ENCODE measurements at regions not wholly inside any gene's neighbourhood (a gene's known extent, or its start where the extent isn't known, plus 50 kb on each side); places are given as distances from the start of the nearest gene placed in this dataset.

DNA sequence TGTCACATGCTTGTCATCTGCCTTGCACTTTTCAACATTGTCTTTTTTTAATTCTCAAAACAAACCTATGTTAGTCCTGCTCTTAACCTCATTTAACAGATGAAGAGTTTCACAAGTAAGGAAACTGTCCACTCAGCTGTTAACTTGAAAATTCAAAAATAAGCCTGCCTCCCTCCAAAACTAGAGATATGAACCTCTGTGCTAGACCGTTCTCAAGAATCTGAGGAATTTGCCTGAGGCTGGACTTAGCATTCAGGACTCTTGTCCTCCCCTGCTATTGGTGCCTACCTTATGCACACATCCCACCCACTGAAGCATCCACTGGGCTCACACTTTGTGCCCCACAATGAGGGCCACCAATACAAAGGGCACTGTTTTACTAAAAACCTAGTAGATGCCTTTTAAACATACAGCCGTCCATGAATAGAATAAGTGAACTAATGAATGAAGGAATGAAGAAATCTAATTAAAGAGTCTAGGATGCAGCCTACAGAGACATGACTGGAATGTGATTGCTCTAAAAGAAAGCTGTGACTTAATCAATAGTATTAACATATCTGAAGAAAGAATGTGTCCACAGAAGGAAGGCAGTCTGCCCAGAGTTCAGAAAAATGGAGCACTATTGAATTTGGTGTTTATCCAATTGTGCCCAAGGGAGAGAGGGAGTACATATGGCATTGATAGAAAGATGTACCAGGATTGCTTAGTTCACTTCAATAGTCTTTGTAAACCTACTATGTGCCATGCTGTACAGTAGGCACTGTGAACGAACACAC, 238.5 kb downstream of the SPTSSA start:
- no peaks in the 10 kb centered on the region for H3K9me3 Mint-ChIP-seq (ENCODE audit: low read depth)
- H3K4me1 Mint-ChIP-seq = peaks cover 13% of the 10 kb centered on the region
- H3K27ac Mint-ChIP-seq = no peak overlapping the region
- ChIA-PET CTCF (no interaction called here), POLR2A (no interaction called here)
- no peaks in the 10 kb centered on the region for H3K36me3 Mint-ChIP-seq (ENCODE audit: low read depth)
- intact Hi-C loops (cut with DNase I, micrococcal nuclease) = no loop called here
- no peak for ATAC-seq
- H3K4me3 Mint-ChIP-seq = no peak overlapping the region
- DNase-seq = no peak
- peaks cover 12% of the 10 kb centered on the region for H3K27me3 Mint-ChIP-seq

DNA sequence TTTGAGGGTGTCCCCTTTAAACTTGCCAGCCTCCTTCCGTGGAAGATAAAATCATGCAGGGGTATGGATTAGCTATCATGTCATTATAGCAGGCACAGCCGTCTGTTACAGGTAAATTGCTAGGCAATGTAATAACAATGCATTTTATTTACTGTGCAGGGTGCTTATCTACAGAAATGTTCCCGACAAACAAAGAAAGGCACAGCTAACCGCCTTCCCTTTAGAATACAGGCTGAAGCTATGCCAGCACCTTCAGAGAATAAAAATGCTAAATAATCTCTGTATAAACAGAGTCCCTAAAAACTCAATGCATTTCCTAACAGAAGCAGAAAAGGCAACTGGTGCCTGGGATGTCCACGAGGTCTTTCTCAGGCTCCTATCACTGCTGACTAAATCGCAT, 239.2 kb downstream of the SPTSSA start:
- H3K36me3 Mint-ChIP-seq (ENCODE audit: low read depth) = no peaks in the 10 kb centered on the region
- no peak overlapping the region for H3K4me3 Mint-ChIP-seq
- POLR2A ChIA-PET = no interaction called here
- intact Hi-C loops (cut with DNase I, micrococcal nuclease) = no loop called here
- CTCF ChIA-PET = interaction anchor here (1.0 to 1.4 kb wide), 3 partner anchors 10 to 370 kb away, joined by 3 read pairs; no protein-coding TSS in a partner anchor
- no peak for DNase-seq
- ATAC-seq = no peak
- H3K9me3 Mint-ChIP-seq (ENCODE audit: low read depth) = no peaks in the 10 kb centered on the region
- H3K27ac Mint-ChIP-seq = no peak overlapping the region
- peaks cover 12% of the 10 kb centered on the region for H3K27me3 Mint-ChIP-seq
- peaks cover 11% of the 10 kb centered on the region for H3K4me1 Mint-ChIP-seq

DNA sequence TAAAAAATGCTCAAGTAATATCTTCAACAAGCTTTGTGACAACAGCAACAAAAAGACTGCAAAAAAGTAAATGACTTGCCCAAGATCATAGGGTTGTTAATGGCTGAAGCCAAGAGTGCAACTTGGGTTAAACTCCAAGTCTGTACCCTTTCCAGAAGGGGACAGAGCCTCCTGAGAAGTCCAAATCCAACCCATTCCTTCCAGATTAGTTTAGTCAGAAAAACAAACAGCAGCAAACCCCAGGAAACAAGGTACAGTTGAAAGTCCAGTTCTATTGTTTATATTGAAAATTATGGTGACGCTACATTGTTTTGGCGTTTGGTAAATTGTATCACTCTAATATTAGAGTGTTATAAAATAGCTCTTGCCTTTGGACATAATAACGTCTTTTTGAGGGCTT, 239.9 kb downstream of the SPTSSA start:
- peaks cover 4% of the 10 kb centered on the region for H3K27me3 Mint-ChIP-seq
- POLR2A ChIA-PET = no interaction called here
- no peaks in the 10 kb centered on the region for H3K9me3 Mint-ChIP-seq (ENCODE audit: low read depth)
- DNase-seq (no peak), ATAC-seq (no peak)
- CTCF ChIA-PET = interaction anchor here (0.6 to 1.4 kb wide), 6 partner anchors 9 to 1644 kb away, joined by 3 to 4 read pairs (median 3); no protein-coding TSS in a partner anchor
- no peak overlapping the region for H3K4me3 Mint-ChIP-seq
- peaks cover 7% of the 10 kb centered on the region for H3K4me1 Mint-ChIP-seq
- H3K36me3 Mint-ChIP-seq (ENCODE audit: low read depth) = no peaks in the 10 kb centered on the region
- intact Hi-C loops (cut with DNase I, micrococcal nuclease) = no loop called here
- H3K27ac Mint-ChIP-seq = no peak overlapping the region

- intact Hi-C loops (cut with DNase I, micrococcal nuclease) = no loop called here
- no peaks in the 10 kb centered on the region for H3K9me3 Mint-ChIP-seq (ENCODE audit: low read depth)
- peak; percentile 74 for ATAC-seq
- peaks cover 7% of the 10 kb centered on the region for H3K4me1 Mint-ChIP-seq
- ChIA-PET CTCF (interaction anchor here (0.6 to 1.1 kb wide), 2 partner anchors 52 to 383 kb away, joined by 4 read pairs; no protein-coding TSS in a partner anchor), POLR2A (no interaction called here)
- no peaks in the 10 kb centered on the region for H3K36me3 Mint-ChIP-seq (ENCODE audit: low read depth)
- H3K27me3 Mint-ChIP-seq = peaks cover 4% of the 10 kb centered on the region
- DNase-seq = peak; percentile 20
- H3K4me3 Mint-ChIP-seq = no peak overlapping the region
- peak overlapping the region; percentile 10 for H3K27ac Mint-ChIP-seq
These were observed 241.1 kb downstream of the SPTSSA start for GRCh38 chr14:34220921-34221320.

DNA sequence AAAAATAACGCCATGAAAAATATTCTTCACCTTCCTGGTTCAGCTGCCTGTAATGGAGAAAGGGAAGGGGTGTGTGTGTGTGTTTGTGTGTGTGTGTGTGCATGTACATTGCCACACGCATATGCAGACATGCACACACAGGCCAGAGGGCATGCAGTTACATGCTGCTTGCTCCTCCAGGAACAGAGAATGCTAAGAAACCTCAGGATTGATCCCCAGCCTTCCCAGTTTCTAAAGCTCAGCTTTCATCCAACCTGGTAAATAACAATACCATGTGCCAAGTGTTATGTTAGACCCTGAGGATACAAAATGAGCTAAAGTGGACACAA, 241.7 kb downstream of the SPTSSA start:
- H3K4me1 Mint-ChIP-seq = peaks cover 7% of the 10 kb centered on the region
- no peak for DNase-seq
- no peak overlapping the region for H3K27ac Mint-ChIP-seq
- ChIA-PET CTCF (interaction anchor here (1.1 kb wide), 1 partner anchor 52 kb away, joined by 4 read pairs; no protein-coding TSS in a partner anchor), POLR2A (no interaction called here)
- H3K9me3 Mint-ChIP-seq (ENCODE audit: low read depth) = no peaks in the 10 kb centered on the region
- peaks cover 4% of the 10 kb centered on the region for H3K27me3 Mint-ChIP-seq
- no peak overlapping the region for H3K4me3 Mint-ChIP-seq
- intact Hi-C loops (cut with DNase I, micrococcal nuclease) = no loop called here
- no peaks in the 10 kb centered on the region for H3K36me3 Mint-ChIP-seq (ENCODE audit: low read depth)
- no peak for ATAC-seq

GRCh38 chr14:34219661-34220377, 242.2 kb downstream of the SPTSSA start:
- ChIA-PET POLR2A (no interaction called here), CTCF (interaction anchor here (0.6 to 1.1 kb wide), 3 partner anchors 8 to 86 kb away, joined by 3 to 4 read pairs (median 3); no protein-coding TSS in a partner anchor)
- Mint-ChIP-seq H3K27ac (no peak overlapping the region), H3K4me3 (no peak overlapping the region), H3K27me3 (peaks cover 4% of the 10 kb centered on the region), H3K4me1 (peaks cover 7% of the 10 kb centered on the region), H3K9me3 (ENCODE audit: low read depth) (no peaks in the 10 kb centered on the region), H3K36me3 (ENCODE audit: low read depth) (no peaks in the 10 kb centered on the region)
- intact Hi-C loops (cut with DNase I, micrococcal nuclease) = no loop called here
- ATAC-seq (no peak), DNase-seq (no peak)

DNA sequence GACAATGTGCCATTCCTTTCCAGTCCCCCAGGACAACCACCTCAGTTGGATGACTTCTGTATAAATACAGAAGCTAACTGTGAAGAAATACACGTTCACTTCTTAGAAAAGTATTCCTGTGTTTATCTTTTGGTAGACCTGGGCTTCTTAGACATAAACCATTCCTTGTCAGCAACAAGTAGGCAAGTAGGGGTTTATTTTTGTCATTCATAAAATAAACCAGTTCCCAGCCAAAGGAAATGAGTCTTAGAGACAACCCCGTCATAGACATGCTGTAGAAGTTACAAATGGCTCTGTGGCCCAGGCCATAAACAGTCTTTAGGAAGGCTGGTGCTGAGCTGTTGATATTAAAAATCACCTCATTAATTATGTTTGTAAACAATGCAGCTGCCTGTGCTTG, 243.2 kb downstream of the SPTSSA start:
- ChIA-PET POLR2A (no interaction called here), CTCF (interaction anchor here (1.1 kb wide), 1 partner anchor 9 kb away, joined by 3 read pairs; no protein-coding TSS in a partner anchor)
- Mint-ChIP-seq H3K4me1 (peaks cover 7% of the 10 kb centered on the region), H3K4me3 (no peak overlapping the region), H3K9me3 (ENCODE audit: low read depth) (no peaks in the 10 kb centered on the region), H3K27me3 (peaks cover 7% of the 10 kb centered on the region), H3K27ac (no peak overlapping the region), H3K36me3 (ENCODE audit: low read depth) (no peaks in the 10 kb centered on the region)
- intact Hi-C loops (cut with DNase I, micrococcal nuclease) = no loop called here
- DNase-seq = no peak
- no peak for ATAC-seq

GRCh38 chr14:34214961-34215360, 247.1 kb downstream of the SPTSSA start:
- H3K9me3 Mint-ChIP-seq (ENCODE audit: low read depth) = no peaks in the 10 kb centered on the region
- ATAC-seq = no peak
- intact Hi-C loops (cut with DNase I, micrococcal nuclease) = loop anchor here in 1 of 2 experiments (5.0 kb wide), 2 partner anchors 98 to 173 kb away; no protein-coding TSS in a partner anchor
- no peak overlapping the region for H3K27ac Mint-ChIP-seq
- H3K4me1 Mint-ChIP-seq = peaks cover 19% of the 10 kb centered on the region
- ChIA-PET POLR2A (no interaction called here), CTCF (interaction anchor here (0.7 to 2.5 kb wide), 2 partner anchors 13 to 372 kb away, joined by 3 to 10 read pairs; no protein-coding TSS in a partner anchor)
- peaks cover 17% of the 10 kb centered on the region for H3K27me3 Mint-ChIP-seq
- no peak overlapping the region for H3K4me3 Mint-ChIP-seq
- no peaks in the 10 kb centered on the region for H3K36me3 Mint-ChIP-seq (ENCODE audit: low read depth)
- DNase-seq = no peak

DNA sequence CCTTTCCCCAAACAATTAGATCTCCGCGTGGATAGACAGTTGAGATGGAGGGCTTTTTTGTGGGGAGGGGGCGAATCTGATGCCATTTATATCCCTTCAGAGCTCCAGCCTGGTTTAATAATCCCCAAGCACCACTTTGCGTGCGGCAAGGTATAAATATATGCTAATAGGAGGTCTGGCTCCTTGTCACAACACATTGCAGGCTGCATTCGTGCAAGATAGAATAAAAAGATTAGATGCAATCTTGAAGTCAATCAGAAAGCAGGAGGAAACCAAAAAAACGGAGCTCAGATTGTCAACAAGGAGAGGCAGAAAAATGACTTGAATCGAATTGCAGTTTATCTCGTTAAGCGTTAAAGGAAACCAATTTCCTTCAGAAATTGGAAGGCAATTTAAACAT, 248.7 kb downstream of the SPTSSA start:
- POLR2A ChIA-PET = interaction anchor here (0.7 kb wide), 1 partner anchor 94 kb away, joined by 3 read pairs; no protein-coding TSS in a partner anchor
- Mint-ChIP-seq H3K9me3 (ENCODE audit: low read depth) (no peaks in the 10 kb centered on the region), H3K27me3 (peaks cover 22% of the 10 kb centered on the region), H3K4me3 (no peak overlapping the region), H3K27ac (no peak overlapping the region), H3K4me1 (peaks cover 19% of the 10 kb centered on the region), H3K36me3 (ENCODE audit: low read depth) (no peaks in the 10 kb centered on the region)
- CTCF ChIA-PET = interaction anchor here (1.3 to 2.5 kb wide), 3 partner anchors 9 to 15 kb away, joined by 3 to 10 read pairs (median 5); no protein-coding TSS in a partner anchor
- intact Hi-C loops (cut with DNase I, micrococcal nuclease) = loop anchor here in 1 of 2 experiments (5.0 kb wide), 2 partner anchors 96 to 171 kb away; no protein-coding TSS in a partner anchor
- DNase-seq (no peak), ATAC-seq (no peak)

DNA sequence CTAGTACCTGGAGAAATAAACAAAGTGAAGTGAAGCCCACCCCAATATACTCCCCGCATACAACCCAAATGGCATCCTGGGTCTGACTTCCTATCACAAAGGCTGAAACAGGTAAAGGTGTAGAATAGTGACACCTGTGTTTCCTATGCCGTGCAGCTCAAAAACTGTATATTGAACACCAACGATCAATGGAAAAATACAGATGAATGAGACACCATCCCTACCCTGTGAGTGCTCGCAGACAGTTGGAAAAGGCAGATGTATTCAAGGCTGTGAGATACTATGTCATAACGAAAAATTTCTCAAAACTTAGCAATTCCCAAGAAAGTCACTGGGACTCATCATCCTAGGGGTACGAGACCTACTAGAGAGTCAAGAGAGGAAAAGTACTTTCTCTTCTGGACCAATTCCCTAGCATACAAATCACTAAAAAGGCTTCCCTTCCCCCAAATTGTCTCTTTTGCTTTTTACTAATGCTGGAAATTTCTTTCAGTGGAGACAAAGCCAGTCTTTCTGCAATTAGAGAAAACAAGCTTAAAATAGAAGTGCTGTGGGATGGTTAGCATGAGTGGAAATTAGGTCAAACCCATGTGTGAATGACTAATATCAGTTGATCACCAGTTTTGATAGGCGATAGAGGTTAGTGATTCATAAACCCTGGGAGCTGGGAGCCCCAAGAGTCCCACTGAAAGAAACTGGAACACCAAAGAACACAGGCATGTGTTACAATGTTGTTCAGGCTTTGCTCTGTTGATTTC, 249.7 kb downstream of the SPTSSA start:
- POLR2A ChIA-PET = no interaction called here
- peaks cover 22% of the 10 kb centered on the region for H3K27me3 Mint-ChIP-seq
- H3K27ac Mint-ChIP-seq = peak overlapping the region; percentile 45

GRCh38 chr14:34211732-34212131, 250.3 kb downstream of the SPTSSA start:
- peak overlapping the region; percentile 19 for H3K4me3 Mint-ChIP-seq

More for the DNA sequence above, 249.7 kb downstream of the SPTSSA start:
- DNase-seq = no peak
- Mint-ChIP-seq H3K36me3 (ENCODE audit: low read depth) (no peaks in the 10 kb centered on the region), H3K4me3 (peak overlapping the region; percentile 19), H3K9me3 (ENCODE audit: low read depth) (no peaks in the 10 kb centered on the region), H3K4me1 (peaks cover 19% of the 10 kb centered on the region)
- intact Hi-C loops (cut with DNase I, micrococcal nuclease) = loop anchor here in 1 of 2 experiments (5.0 kb wide), 2 partner anchors 95 to 170 kb away; no protein-coding TSS in a partner anchor
- ATAC-seq = peak; percentile 53
- CTCF ChIA-PET = interaction anchor here (1.3 to 2.0 kb wide), 2 partner anchors 10 to 14 kb away, joined by 3 to 5 read pairs; no protein-coding TSS in a partner anchor

More at GRCh38 chr14:34211732-34212131, 250.3 kb downstream of the SPTSSA start:
- peaks cover 19% of the 10 kb centered on the region for H3K4me1 Mint-ChIP-seq
- intact Hi-C loops (cut with DNase I, micrococcal nuclease) = loop anchor here (1.0 to 5.0 kb wide), 3 partner anchors 12 to 169 kb away; no protein-coding TSS in a partner anchor
- H3K27ac Mint-ChIP-seq = peak overlapping the region; percentile 45
- peak; percentile 81 for ATAC-seq
- no peaks in the 10 kb centered on the region for H3K9me3 Mint-ChIP-seq (ENCODE audit: low read depth)
- peak; percentile 16 for DNase-seq
- ChIA-PET POLR2A (no interaction called here), CTCF (no interaction called here)
- H3K36me3 Mint-ChIP-seq (ENCODE audit: low read depth) = no peaks in the 10 kb centered on the region
- H3K27me3 Mint-ChIP-seq = peaks cover 26% of the 10 kb centered on the region

Data from activated CD4-positive, alpha-beta T cell treated with anti-CD3 and anti-CD28 coated beads for 36 hours (primary cell).